ENCODE measurements at regions not wholly inside any gene's neighbourhood (a gene's known extent, or its start where the extent isn't known, plus 50 kb on each side); places are given as distances from the start of the nearest gene placed in this dataset.

DNA sequence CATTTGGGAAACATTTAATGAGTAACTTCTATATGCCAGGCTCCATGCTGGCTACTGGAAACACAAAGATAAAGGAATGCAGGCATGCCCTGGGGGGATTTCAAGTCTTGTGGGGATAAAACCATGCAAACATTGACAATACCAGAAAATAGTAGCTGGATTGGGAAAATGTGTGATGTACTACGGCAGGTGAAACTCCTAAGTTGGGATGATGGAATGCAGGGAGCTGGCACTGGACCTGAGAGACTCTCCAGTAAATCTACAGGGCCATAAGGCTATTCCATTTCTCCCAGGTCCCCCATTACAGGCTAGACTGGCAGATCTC lies 68.2 kb upstream of the NTRK3 start (continued):
- TF ChIP-seq, protein P1, sequence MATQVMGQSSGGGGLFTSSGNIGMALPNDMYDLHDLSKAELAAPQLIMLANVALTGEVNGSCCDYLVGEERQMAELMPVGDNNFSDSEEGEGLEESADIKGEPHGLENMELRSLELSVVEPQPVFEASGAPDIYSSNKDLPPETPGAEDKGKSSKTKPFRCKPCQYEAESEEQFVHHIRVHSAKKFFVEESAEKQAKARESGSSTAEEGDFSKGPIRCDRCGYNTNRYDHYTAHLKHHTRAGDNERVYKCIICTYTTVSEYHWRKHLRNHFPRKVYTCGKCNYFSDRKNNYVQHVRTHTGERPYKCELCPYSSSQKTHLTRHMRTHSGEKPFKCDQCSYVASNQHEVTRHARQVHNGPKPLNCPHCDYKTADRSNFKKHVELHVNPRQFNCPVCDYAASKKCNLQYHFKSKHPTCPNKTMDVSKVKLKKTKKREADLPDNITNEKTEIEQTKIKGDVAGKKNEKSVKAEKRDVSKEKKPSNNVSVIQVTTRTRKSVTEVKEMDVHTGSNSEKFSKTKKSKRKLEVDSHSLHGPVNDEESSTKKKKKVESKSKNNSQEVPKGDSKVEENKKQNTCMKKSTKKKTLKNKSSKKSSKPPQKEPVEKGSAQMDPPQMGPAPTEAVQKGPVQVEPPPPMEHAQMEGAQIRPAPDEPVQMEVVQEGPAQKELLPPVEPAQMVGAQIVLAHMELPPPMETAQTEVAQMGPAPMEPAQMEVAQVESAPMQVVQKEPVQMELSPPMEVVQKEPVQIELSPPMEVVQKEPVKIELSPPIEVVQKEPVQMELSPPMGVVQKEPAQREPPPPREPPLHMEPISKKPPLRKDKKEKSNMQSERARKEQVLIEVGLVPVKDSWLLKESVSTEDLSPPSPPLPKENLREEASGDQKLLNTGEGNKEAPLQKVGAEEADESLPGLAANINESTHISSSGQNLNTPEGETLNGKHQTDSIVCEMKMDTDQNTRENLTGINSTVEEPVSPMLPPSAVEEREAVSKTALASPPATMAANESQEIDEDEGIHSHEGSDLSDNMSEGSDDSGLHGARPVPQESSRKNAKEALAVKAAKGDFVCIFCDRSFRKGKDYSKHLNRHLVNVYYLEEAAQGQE (tag by site-specific recombination; IDR thresholded peaks at IDR 0.05): no peak
- TF ChIP-seq ZNF175 (tag by site-specific recombination; IDR thresholded peaks at IDR 0.05) (no peak), ZNF24 (tag by site-specific recombination; IDR thresholded peaks at IDR 0.05) (no peak), GLIS2 (tag by site-specific recombination; IDR thresholded peaks at IDR 0.05) (no peak), ZNF777 (tag by site-specific recombination; IDR thresholded peaks at IDR 0.05; ENCODE audit: borderline replicate concordance) (no peak), ZBTB20 (tag by site-specific recombination; IDR thresholded peaks at IDR 0.05) (no peak)

DNA sequence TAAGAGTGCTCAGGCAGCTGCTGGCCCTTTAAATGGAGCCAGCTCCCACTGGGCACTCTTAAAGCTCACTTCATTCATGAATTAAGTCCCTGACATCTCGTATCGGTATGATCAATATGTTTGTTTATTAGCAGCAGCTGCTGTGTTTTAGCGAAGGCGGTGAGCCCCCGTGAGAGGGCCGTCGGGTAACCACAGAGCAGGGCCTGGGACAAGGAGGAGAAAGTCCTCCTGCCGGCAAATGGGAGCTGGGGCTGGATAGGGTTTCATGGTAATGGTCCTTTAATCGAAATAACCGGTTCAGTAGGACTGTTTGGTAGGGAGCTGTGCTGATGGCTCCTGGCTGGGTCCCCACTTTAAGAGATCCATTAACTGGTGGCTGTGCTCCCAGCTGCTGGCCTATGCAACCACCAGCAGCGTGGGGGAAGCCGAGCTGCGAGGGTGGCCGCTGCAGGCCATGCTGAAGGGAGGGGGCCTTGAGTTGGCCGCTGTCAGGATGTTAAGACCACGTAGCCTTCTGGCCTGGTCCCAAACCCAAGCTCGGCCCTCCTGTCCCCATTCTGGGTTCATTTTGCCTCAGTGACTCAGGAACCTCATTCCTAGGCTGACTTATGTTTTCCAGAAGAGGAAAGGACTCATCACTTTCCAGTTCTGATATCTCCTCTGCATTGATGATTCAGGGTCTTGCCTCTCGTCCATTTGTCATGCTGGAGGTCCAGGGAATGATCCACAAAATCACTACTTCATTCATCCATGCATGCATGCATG lies 67.6 kb upstream of the NTRK3 start:
- POLR2A ChIA-PET: no interaction called here
- no peak overlapping the region for H3K4me3 ChIP-seq (ENCODE audit: low read depth, low read length)
- H3K36me3 ChIP-seq (ENCODE audit: control insufficient read depth in 2 of 2, insufficient read depth in 1 of 2, low read length in 2 of 2): no peaks in the 10 kb centered on the region
- H3K4me1 ChIP-seq (ENCODE audit: control insufficient read depth, insufficient read depth, low read length): no peaks in the 10 kb centered on the region
- H3K27ac ChIP-seq (ENCODE audit: extremely low read depth, low read depth, low read length): no peak overlapping the region
- no peaks in the 10 kb centered on the region for H3K9me3 ChIP-seq (ENCODE audit: control insufficient read depth, insufficient read depth, low read depth, low read length)
- CTCF ChIA-PET: interaction anchor here (0.5 to 2.1 kb wide), 5 partner anchors 50 to 131 kb away, joined by 3 to 7 read pairs (median 3); no protein-coding TSS in a partner anchor
- TF ChIP-seq RBAK (tag by site-specific recombination; IDR thresholded peaks at IDR 0.05): no peak
- TF ChIP-seq, protein P2, sequence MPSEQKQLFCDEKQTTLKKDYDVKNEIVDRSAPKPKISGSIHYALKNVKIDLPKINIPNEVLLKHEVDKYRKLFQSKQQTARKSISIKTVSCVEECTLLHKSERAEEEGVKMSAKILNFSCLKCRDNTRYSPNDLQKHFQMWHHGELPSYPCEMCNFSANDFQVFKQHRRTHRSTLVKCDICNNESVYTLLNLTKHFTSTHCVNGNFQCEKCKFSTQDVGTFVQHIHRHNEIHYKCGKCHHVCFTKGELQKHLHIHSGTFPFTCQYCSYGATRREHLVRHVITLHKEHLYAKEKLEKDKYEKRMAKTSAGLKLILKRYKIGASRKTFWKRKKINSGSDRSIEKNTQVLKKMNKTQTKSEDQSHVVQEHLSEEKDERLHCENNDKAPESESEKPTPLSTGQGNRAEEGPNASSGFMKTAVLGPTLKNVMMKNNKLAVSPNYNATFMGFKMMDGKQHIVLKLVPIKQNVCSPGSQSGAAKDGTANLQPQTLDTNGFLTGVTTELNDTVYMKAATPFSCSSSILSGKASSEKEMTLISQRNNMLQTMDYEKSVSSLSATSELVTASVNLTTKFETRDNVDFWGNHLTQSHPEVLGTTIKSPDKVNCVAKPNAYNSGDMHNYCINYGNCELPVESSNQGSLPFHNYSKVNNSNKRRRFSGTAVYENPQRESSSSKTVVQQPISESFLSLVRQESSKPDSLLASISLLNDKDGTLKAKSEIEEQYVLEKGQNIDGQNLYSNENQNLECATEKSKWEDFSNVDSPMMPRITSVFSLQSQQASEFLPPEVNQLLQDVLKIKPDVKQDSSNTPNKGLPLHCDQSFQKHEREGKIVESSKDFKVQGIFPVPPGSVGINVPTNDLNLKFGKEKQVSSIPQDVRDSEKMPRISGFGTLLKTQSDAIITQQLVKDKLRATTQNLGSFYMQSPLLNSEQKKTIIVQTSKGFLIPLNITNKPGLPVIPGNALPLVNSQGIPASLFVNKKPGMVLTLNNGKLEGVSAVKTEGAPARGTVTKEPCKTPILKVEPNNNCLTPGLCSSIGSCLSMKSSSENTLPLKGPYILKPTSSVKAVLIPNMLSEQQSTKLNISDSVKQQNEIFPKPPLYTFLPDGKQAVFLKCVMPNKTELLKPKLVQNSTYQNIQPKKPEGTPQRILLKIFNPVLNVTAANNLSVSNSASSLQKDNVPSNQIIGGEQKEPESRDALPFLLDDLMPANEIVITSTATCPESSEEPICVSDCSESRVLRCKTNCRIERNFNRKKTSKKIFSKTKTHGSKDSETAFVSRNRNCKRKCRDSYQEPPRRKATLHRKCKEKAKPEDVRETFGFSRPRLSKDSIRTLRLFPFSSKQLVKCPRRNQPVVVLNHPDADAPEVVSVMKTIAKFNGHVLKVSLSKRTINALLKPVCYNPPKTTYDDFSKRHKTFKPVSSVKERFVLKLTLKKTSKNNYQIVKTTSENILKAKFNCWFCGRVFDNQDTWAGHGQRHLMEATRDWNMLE (tag by site-specific recombination; conservative IDR thresholded peaks at IDR 0.05; ENCODE audit: low read depth): no peak
- TF ChIP-seq GLI2 (tag by site-specific recombination; IDR thresholded peaks at IDR 0.05; ENCODE audit: borderline replicate concordance, low read depth): no peak
- TF ChIP-seq ZNF473 (tag by site-specific recombination; IDR thresholded peaks at IDR 0.05): no peak
- TF ChIP-seq, protein P1 (tag by site-specific recombination; IDR thresholded peaks at IDR 0.05): no peak
- no peak for TF ChIP-seq TCF7L2 (IDR thresholded peaks at IDR 0.05; ENCODE audit: borderline replicate concordance, low read depth, low read length)
- TF ChIP-seq IKZF3 (tag by site-specific recombination; IDR thresholded peaks at IDR 0.05): no peak
- TF ChIP-seq ZSCAN23 (tag by site-specific recombination; IDR thresholded peaks at IDR 0.05): no peak
- no peak for TF ChIP-seq ZNF138 (tag by site-specific recombination; IDR thresholded peaks at IDR 0.05; ENCODE audit: borderline replicate concordance)
- no peak for TF ChIP-seq ZEB2 (tag by site-specific recombination; IDR thresholded peaks at IDR 0.05)
- no peak for TF ChIP-seq ZNF404 (tag by site-specific recombination; IDR thresholded peaks at IDR 0.05)
- no peak for TF ChIP-seq ZNF544 (tag by site-specific recombination; IDR thresholded peaks at IDR 0.05)
- no peak for TF ChIP-seq ZNF776 (tag by site-specific recombination; IDR thresholded peaks at IDR 0.05; ENCODE audit: borderline replicate concordance)
- no peak for TF ChIP-seq SETDB1 (IDR thresholded peaks at IDR 0.05; ENCODE audit: insufficient read length, low read length)
- TF ChIP-seq, protein P3, sequence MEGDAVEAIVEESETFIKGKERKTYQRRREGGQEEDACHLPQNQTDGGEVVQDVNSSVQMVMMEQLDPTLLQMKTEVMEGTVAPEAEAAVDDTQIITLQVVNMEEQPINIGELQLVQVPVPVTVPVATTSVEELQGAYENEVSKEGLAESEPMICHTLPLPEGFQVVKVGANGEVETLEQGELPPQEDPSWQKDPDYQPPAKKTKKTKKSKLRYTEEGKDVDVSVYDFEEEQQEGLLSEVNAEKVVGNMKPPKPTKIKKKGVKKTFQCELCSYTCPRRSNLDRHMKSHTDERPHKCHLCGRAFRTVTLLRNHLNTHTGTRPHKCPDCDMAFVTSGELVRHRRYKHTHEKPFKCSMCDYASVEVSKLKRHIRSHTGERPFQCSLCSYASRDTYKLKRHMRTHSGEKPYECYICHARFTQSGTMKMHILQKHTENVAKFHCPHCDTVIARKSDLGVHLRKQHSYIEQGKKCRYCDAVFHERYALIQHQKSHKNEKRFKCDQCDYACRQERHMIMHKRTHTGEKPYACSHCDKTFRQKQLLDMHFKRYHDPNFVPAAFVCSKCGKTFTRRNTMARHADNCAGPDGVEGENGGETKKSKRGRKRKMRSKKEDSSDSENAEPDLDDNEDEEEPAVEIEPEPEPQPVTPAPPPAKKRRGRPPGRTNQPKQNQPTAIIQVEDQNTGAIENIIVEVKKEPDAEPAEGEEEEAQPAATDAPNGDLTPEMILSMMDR (tag by site-specific recombination; IDR thresholded peaks at IDR 0.05): no peak
- no peak for TF ChIP-seq ZNF184 (tag by site-specific recombination; IDR thresholded peaks at IDR 0.05)
- no peak for TF ChIP-seq ZNF23 (tag by site-specific recombination; IDR thresholded peaks at IDR 0.05; ENCODE audit: borderline replicate concordance)
- TF ChIP-seq ZNF830 (tag by site-specific recombination; IDR thresholded peaks at IDR 0.05; ENCODE audit: low read depth): no peak

Measured in HEK293 (cell line).